Heart left ventricle (tissue), 13 donors: ENCODE measurements at regions not wholly inside any gene's neighbourhood (a gene's known extent, or its start where the extent isn't known, plus 50 kb on each side); places are given as distances from the start of the nearest gene placed in this dataset.

Experiments
- POLR2A ChIP-seq, 2 donors: fragments of 450-650 bp; IDR thresholded peaks; one replicate each; pipeline ENCODE4 v1.6.1; 2017; ENCODE audit warnings: antibody characterized with exemption in 2 of 2, mild to moderate bottlenecking in 2 of 2, moderate library complexity in 2 of 2
- TF ChIP-seq, protein P1 (sequence below), 12 donors: fragments of 200-600 bp; sonication (generic) in 4 of 12; IDR thresholded peaks; one replicate each; pipeline versions ENCODE4 v1.5.0 to v1.8.0; 2018 to 2022; ENCODE audit warnings: antibody characterized with exemption in 12 of 12, mild to moderate bottlenecking in 5 of 12
- donor health status: ischemic (EF 13 %, LVEDD 7.1; RV severe dilation, severe dysfunction).
- donor health status: DM: no; HTN: yes; CAD: no.
- donor health status: DM: no; HTN: no; CAD: no.
- donor health status: ischemic (EF 25% LVEDD 6.9; RV normal size, moderate dysfunction).
- donor health status: ischemic (EF 25% LVEDD 5.7; RV mildly dilated, moderate dysfunction).
- donor health status: ischemic (EF 35%, LVEDD 5.7; RV mildly dilated, moderate dysfunction).
- donor health status: nonischemic (EF 11% LVEDD 7.7; RV severe dilation, severe dysfunction).
- donor health status: DM: yes; HTN: yes; CAD: no.
- donor health status: PGD.
- donor health status: ischemic (EF 29% LVEDD 5.4; RV normal size, mild dysfunction).
- donor health status: nonischemic (EF 23%, LVEDD 6.1; RV moderate dilation, normal function).

DNA sequence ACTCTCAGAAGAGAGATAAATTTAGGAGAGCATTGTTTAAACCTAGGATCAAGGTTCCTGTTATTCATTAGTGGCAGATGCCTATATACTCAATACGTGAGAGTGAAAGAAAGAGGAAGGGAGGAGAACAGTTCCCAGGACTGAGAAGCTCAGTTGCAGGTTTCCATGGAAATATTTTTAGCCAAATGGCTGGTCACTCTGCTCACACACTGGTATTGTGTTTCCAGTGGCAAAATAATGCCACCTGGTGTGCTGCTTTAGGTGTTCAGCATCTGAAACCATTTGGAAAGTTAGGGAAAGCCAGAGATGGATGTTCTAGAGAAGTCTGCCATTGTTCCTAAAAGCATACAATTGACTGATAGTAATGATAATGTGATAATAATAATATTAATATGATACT, 827.7 kb downstream of the SORCS3 start:
- TF ChIP-seq, protein P1, sequence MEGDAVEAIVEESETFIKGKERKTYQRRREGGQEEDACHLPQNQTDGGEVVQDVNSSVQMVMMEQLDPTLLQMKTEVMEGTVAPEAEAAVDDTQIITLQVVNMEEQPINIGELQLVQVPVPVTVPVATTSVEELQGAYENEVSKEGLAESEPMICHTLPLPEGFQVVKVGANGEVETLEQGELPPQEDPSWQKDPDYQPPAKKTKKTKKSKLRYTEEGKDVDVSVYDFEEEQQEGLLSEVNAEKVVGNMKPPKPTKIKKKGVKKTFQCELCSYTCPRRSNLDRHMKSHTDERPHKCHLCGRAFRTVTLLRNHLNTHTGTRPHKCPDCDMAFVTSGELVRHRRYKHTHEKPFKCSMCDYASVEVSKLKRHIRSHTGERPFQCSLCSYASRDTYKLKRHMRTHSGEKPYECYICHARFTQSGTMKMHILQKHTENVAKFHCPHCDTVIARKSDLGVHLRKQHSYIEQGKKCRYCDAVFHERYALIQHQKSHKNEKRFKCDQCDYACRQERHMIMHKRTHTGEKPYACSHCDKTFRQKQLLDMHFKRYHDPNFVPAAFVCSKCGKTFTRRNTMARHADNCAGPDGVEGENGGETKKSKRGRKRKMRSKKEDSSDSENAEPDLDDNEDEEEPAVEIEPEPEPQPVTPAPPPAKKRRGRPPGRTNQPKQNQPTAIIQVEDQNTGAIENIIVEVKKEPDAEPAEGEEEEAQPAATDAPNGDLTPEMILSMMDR (IDR thresholded peaks at IDR 0.05): no peak
- TF ChIP-seq POLR2A (IDR thresholded peaks at IDR 0.05): no peak
